ENCODE measurements at regions not wholly inside any gene's neighbourhood (a gene's known extent, or its start where the extent isn't known, plus 50 kb on each side); places are given as distances from the start of the nearest gene placed in this dataset.
A peak's percentile ranks its signal among the peaks of the same experiment; 100 is the strongest.
"Not testable (repeated sequence)": the region's sequence is repeated elsewhere in the genome, so short reads cannot be mapped to it uniquely, and the experiment has no call there.

DNA sequence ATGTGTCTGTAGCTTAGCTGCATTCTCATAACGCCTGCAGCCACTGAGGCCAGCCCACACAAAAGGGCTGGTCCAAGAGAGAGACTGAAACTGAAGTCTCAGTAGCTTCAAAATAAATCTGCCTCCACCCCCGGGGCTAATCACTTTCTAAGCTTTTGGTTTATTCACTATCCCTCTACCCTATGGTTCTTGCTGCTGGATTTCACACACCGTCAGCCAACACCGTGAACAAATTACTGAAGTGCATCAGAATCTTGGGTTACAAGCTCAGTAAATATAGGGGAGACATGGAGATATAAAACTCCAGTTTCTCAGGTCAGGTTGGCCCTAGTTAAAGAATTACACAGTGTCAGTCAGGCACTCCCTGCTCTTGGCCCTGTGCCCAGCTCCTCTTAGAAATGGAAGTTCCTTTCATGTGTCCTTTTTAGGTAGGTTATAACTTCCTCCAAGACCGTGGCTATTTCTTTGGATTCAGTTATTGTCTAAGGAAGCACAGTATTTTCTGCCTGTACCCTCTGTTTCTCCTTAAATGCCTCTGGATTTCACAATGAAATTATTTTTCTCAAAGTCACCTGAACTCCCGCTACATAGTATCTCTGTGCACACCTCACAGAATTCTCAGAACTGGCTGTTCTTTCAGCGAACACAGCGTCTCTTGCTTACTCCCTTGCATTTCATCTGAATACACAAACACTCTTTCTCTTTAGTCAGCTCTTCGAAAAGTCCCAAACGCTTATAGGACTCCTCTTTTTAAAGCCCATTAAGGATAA, 112.5 kb downstream of the FAM174A start:
- in situ Hi-C loops (cut with MboI; ENCODE audit: low sequenced_read_pairs, unreplicated experiment), result no loop called here
- peak; percentile 19 for DNase-seq (ENCODE audit: low spot score)
- TF ChIP-seq, protein P1, sequence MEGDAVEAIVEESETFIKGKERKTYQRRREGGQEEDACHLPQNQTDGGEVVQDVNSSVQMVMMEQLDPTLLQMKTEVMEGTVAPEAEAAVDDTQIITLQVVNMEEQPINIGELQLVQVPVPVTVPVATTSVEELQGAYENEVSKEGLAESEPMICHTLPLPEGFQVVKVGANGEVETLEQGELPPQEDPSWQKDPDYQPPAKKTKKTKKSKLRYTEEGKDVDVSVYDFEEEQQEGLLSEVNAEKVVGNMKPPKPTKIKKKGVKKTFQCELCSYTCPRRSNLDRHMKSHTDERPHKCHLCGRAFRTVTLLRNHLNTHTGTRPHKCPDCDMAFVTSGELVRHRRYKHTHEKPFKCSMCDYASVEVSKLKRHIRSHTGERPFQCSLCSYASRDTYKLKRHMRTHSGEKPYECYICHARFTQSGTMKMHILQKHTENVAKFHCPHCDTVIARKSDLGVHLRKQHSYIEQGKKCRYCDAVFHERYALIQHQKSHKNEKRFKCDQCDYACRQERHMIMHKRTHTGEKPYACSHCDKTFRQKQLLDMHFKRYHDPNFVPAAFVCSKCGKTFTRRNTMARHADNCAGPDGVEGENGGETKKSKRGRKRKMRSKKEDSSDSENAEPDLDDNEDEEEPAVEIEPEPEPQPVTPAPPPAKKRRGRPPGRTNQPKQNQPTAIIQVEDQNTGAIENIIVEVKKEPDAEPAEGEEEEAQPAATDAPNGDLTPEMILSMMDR (IDR thresholded peaks at IDR 0.05; ENCODE audit: borderline replicate concordance, control extremely low read depth, extremely low read depth, insufficient read depth, missing control alignments), result no peak

DNA sequence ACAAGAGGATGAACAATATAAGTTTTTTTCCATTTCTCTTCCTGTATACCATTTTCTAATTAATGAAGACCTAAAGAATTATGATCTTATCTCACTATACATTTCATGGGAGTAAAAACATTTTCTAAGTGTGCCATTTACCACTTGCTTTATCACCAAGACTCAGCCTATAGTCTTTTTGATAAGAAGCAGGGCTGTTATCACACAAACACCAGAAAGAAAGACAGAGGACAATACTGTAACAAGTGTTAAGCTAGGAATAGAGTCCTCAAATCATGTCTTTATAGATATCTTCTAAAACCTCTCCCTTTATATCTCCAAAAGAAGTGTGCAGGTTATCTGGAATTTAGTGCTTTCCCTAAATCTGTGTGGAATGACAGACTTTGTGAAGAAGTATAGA, 119.7 kb downstream of the FAM174A start:
- no peak for DNase-seq (ENCODE audit: low spot score)
- in situ Hi-C loops (cut with MboI; ENCODE audit: low sequenced_read_pairs, unreplicated experiment), result no loop called here
- TF ChIP-seq, protein P1 (IDR thresholded peaks at IDR 0.05; ENCODE audit: borderline replicate concordance, control extremely low read depth, extremely low read depth, insufficient read depth, missing control alignments), result no peak

DNA sequence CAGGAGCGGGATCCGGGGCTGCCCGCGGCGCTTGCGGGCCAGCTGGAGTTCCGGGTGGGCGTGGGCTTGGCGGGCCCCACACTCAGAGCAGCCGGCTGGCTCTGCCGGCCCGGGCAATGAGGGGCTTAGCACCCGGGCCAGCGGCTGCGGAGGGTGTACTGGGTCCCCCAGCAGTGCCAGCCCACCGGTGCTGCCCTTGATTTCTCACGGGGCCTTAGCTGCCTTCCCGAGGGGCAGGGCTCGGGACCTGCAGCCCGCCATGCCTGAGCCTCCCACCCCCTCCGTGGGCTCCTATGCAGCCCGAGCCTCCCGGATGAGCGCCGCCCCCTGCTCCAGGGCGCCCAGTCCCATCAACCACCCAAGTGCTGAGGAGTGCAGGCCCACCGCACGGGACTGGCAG, 121.6 kb downstream of the FAM174A start:
- in situ Hi-C loops (cut with MboI; ENCODE audit: low sequenced_read_pairs, unreplicated experiment); DNase-seq (ENCODE audit: low spot score): not testable (repeated sequence)

DNA sequence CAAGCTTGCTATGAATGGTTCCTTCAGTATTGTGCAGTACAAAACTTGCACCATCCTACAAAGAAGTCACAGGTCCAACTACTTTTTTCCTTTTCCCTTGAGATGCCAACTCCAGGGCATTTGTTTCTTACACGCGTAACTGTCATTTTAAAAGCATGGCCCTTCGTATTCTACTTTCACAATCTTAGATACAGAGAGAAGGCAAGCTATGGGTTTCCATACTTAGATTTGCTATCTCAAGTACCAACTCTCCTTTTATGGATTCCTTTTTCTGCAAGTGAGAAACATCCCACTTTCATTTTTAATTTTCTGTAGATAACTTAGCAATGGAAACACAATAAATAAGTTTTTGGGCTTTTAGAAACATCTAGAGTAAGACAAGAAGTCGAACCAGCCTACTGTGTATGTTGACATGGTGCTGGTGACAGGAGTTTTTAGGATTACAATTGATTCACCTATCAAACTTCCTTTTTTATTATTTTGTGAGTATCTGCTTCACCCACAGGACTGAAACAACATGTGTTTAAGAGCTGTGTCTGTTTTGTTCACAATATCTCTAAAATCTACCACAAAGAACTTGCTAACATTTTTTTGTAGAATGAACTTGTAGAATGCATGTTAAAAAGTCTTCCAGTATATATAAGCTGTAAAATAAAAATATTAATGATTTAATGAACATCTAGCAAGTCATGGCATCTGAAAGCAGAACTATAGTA, 124.1 kb downstream of the FAM174A start:
- TF ChIP-seq, protein P1 (IDR thresholded peaks at IDR 0.05; ENCODE audit: borderline replicate concordance, control extremely low read depth, extremely low read depth, insufficient read depth, missing control alignments), result no peak
- DNase-seq (ENCODE audit: low spot score), result no peak
- in situ Hi-C loops (cut with MboI; ENCODE audit: low sequenced_read_pairs, unreplicated experiment), result no loop called here

DNA sequence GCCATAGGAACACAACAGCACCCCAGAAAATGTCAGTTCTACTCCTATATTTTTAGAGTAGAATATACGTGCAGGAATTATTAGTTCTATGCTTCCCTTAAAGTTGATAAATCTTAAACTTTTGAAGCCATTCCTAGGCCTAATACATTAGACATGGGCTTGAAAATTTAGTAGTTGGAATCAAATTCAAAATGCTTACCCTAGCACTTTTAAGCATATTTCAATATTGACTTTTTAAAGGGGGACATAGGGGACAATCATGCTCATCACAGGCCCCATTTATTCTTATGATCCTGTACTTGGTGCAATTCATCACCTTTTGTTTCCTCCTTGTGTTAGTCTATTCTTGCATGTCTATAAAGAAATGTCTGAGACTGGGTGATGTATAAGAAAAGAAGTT, 129.0 kb downstream of the FAM174A start:
- TF ChIP-seq, protein P1 (IDR thresholded peaks at IDR 0.05; ENCODE audit: borderline replicate concordance, control extremely low read depth, extremely low read depth, insufficient read depth, missing control alignments), result no peak
- DNase-seq (ENCODE audit: low spot score), result no peak
- in situ Hi-C loops (cut with MboI; ENCODE audit: low sequenced_read_pairs, unreplicated experiment), result no loop called here

DNA sequence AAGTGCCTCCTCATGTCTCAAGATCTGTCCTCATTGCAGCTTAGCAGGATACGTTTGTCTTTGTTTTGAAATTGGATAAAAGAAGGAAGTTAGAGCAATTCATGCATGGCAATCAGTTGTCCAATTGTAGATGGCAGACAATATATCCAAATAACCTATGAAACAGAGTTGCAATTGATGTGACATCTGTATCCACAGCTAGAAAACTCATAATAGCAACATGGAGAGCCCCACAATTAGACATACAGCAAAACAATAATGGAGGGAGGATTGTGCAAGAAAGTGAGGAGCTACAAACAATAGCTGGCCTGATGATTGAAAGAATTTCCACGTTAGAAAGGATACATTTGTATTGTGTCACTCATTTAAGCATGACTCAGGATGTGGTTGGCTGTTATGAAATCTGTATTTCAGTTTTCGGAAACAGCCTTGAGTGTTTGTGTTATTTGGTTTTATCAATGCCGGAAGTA, 132.0 kb downstream of the FAM174A start:
- DNase-seq (ENCODE audit: low spot score), result no peak
- in situ Hi-C loops (cut with MboI; ENCODE audit: low sequenced_read_pairs, unreplicated experiment), result no loop called here
- TF ChIP-seq, protein P1 (IDR thresholded peaks at IDR 0.05; ENCODE audit: borderline replicate concordance, control extremely low read depth, extremely low read depth, insufficient read depth, missing control alignments), result no peak

DNA sequence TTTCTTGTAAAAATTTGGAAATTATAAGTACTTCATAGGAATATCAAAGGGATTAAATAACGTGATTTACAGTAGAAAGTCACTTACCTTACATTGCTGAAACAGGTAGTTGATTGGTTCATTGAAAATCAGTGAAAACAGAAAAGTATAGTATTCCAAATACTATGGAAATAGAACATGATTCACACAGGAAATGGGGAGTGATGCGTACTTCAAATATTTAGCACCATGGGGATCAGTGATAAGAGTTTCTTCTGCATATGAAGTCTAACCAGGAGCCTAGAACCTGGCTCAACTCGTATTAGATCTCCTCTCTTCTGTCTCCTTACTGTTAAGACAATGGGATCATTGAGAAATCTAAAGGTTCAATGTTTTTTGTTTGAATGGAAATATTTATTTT, 133.3 kb downstream of the FAM174A start:
- TF ChIP-seq, protein P1 (IDR thresholded peaks at IDR 0.05; ENCODE audit: borderline replicate concordance, control extremely low read depth, extremely low read depth, insufficient read depth, missing control alignments), result no peak
- in situ Hi-C loops (cut with MboI; ENCODE audit: low sequenced_read_pairs, unreplicated experiment), result no loop called here
- DNase-seq (ENCODE audit: low spot score), result no peak
